ENCODE measurements at regions not wholly inside any gene's neighbourhood (a gene's known extent, or its start where the extent isn't known, plus 50 kb on each side); places are given as distances from the start of the nearest gene placed in this dataset.

GRCh38 chr2:215767625-215768024 lies 245.7 kb downstream of the MREG start:
- no peaks in the 10 kb centered on the region for H3K9me2 ChIP-seq
- H3K79me2 ChIP-seq (ENCODE audit: insufficient read depth): no peaks in the 10 kb centered on the region
- no peak for TF ChIP-seq EP300 (IDR thresholded peaks at IDR 0.05; ENCODE audit: borderline replicate concordance in 1 of 2, low read depth in 1 of 2, low read length in 1 of 2)
- no peak for TF ChIP-seq FOXJ3 (CRISPR knock-in tag; IDR thresholded peaks at IDR 0.05)
- TF ChIP-seq TEAD4 (IDR thresholded peaks at IDR 0.05; ENCODE audit: borderline replicate concordance, insufficient read depth): no peak
- TF ChIP-seq TAF1 (IDR thresholded peaks at IDR 0.05; ENCODE audit: borderline replicate concordance, low read depth, low read length): no peak
- TF ChIP-seq RCOR1 (IDR thresholded peaks at IDR 0.05; ENCODE audit: low read length): no peak
- TF ChIP-seq, protein P1, sequence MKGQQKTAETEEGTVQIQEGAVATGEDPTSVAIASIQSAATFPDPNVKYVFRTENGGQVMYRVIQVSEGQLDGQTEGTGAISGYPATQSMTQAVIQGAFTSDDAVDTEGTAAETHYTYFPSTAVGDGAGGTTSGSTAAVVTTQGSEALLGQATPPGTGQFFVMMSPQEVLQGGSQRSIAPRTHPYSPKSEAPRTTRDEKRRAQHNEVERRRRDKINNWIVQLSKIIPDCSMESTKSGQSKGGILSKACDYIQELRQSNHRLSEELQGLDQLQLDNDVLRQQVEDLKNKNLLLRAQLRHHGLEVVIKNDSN (IDR thresholded peaks at IDR 0.05; ENCODE audit: borderline replicate concordance, low read depth): no peak
- no peak for TF ChIP-seq ELF1 (IDR thresholded peaks at IDR 0.05)
- no peak for TF ChIP-seq USF2 (IDR thresholded peaks at IDR 0.05; ENCODE audit: borderline replicate concordance, low read depth, low read length)
- no peak for TF ChIP-seq POLR2AphosphoS5 (IDR thresholded peaks at IDR 0.05; ENCODE audit: low read depth, low read length)
- TF ChIP-seq CHD2 (IDR thresholded peaks at IDR 0.05; ENCODE audit: low read length, partially characterized antibody): no peak
- TF ChIP-seq EZH2phosphoT487 (IDR thresholded peaks at IDR 0.05; ENCODE audit: borderline replicate concordance, low read depth): no peak
- TF ChIP-seq, protein P2, sequence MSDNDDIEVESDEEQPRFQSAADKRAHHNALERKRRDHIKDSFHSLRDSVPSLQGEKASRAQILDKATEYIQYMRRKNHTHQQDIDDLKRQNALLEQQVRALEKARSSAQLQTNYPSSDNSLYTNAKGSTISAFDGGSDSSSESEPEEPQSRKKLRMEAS (IDR thresholded peaks at IDR 0.05; ENCODE audit: low read depth): no peak
- TF ChIP-seq, protein P3, sequence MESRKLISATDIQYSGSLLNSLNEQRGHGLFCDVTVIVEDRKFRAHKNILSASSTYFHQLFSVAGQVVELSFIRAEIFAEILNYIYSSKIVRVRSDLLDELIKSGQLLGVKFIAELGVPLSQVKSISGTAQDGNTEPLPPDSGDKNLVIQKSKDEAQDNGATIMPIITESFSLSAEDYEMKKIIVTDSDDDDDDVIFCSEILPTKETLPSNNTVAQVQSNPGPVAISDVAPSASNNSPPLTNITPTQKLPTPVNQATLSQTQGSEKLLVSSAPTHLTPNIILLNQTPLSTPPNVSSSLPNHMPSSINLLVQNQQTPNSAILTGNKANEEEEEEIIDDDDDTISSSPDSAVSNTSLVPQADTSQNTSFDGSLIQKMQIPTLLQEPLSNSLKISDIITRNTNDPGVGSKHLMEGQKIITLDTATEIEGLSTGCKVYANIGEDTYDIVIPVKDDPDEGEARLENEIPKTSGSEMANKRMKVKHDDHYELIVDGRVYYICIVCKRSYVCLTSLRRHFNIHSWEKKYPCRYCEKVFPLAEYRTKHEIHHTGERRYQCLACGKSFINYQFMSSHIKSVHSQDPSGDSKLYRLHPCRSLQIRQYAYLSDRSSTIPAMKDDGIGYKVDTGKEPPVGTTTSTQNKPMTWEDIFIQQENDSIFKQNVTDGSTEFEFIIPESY (IDR thresholded peaks at IDR 0.05; ENCODE audit: borderline replicate concordance, low read depth): no peak
- no peak for TF ChIP-seq PBX3 (IDR thresholded peaks at IDR 0.05)
- no peak for TF ChIP-seq FOSL2 (IDR thresholded peaks at IDR 0.05; ENCODE audit: borderline replicate concordance, low read depth)
- no peak for TF ChIP-seq RFX5 (IDR thresholded peaks at IDR 0.05; ENCODE audit: low read length)
- TF ChIP-seq SIN3A (IDR thresholded peaks at IDR 0.05; ENCODE audit: borderline replicate concordance, low read depth, low read length): no peak
- TF ChIP-seq CTCF (IDR thresholded peaks at IDR 0.05): no peak
- no peaks in the 10 kb centered on the region for H3K27me3 ChIP-seq (ENCODE audit: insufficient read depth)
- POLR2A ChIA-PET: no interaction called here
- H2AFZ ChIP-seq (ENCODE audit: low read depth): no peak overlapping the region
- CTCF ChIA-PET: no interaction called here
- peaks cover 7% of the 10 kb centered on the region for H3F3A ChIP-seq (replicated peaks; ENCODE audit: insufficient read depth)
- H3K36me3 ChIP-seq (replicated peaks in 1 of 2; ENCODE audit: control insufficient read depth in 1 of 2, insufficient read depth in 2 of 2, low read length in 1 of 2): no peaks in the 10 kb centered on the region
- peaks cover 15 to 22% of the 10 kb centered on the region in 2 experiments for H3K4me1 ChIP-seq (ENCODE audit: control insufficient read depth in 1 of 2, insufficient read depth in 2 of 2, low read depth in 1 of 2, low read length in 1 of 2)
- DNase-seq: no peak
- no peak overlapping the region for H3K4me3 ChIP-seq (ENCODE audit: low read depth in 2 of 2, low read length in 1 of 2)
- no peaks in the 10 kb centered on the region for H4K20me1 ChIP-seq (ENCODE audit: insufficient read depth)
- 92% methylated on average over 1 of the region's 1 CpG for WGBS (ENCODE audit: low lambda C conversion rate)
- H3K27ac ChIP-seq (ENCODE audit: low read depth in 2 of 2, low read length in 1 of 2): no peak overlapping the region
- no peak overlapping the region for H3K9ac ChIP-seq
- H3K4me2 ChIP-seq: no peak overlapping the region
- no peaks in the 10 kb centered on the region for H3K9me3 ChIP-seq

All from SK-N-SH (cell line).